MCF 10A (cell line): ENCODE measurements at regions not wholly inside any gene's neighbourhood (a gene's known extent, or its start where the extent isn't known, plus 50 kb on each side); places are given as distances from the start of the nearest gene placed in this dataset.

Source experiments
- BruUV-seq: library from RNA; stranded (reverse); fragments of 400-500 nt; replicated peaks from 2 replicates; lab custom pipeline; 2021; lab: Mats Ljungman, UMichigan
- CTCF ChIA-PET: fragments of 300-600 bp; sonication (Branson Sonifier 250); formaldehyde crosslinking; extraction: SDS; loops from one replicate; lab custom pipeline; 2021; ENCODE audit warnings: antibody characterized with exemption, inconsistent platforms; lab: Yijun Ruan, JAX
- POLR2A ChIA-PET: fragments of 300-600, 350-650 bp; sonication (Branson Sonifier 250); formaldehyde crosslinking; extraction: SDS; loops from one replicate; lab custom pipeline; 2020; ENCODE audit warnings: antibody characterized with exemption, inconsistent platforms; lab: Yijun Ruan, JAX
- DNase-seq: peaks from one replicate; pipeline ENCODE4 v3.0.0-alpha.2; 2018; ENCODE audit not compliant: unreplicated experiment
- H3K27ac Mint-ChIP-seq: one replicate; pipeline ENCODE4 v1.8.0; 2022; ENCODE audit warnings: mild to moderate bottlenecking, low read depth, mixed read lengths; ENCODE audit not compliant: unreplicated experiment
- H3K27me3 Mint-ChIP-seq: one replicate; pipeline ENCODE4 v1.8.0; 2022; ENCODE audit warnings: mixed read lengths; ENCODE audit not compliant: insufficient read depth, unreplicated experiment
- H3K36me3 Mint-ChIP-seq: one replicate; pipeline ENCODE4 v1.8.0; 2022; ENCODE audit warnings: mild to moderate bottlenecking, moderate library complexity, mixed read lengths; ENCODE audit not compliant: insufficient read depth, unreplicated experiment
- H3K4me1 Mint-ChIP-seq: one replicate; pipeline ENCODE4 v1.8.0; 2022; ENCODE audit warnings: mixed read lengths; ENCODE audit not compliant: insufficient read depth, unreplicated experiment
- H3K4me3 Mint-ChIP-seq: one replicate; pipeline ENCODE4 v1.8.0; 2022; ENCODE audit warnings: mild to moderate bottlenecking, moderate library complexity, mixed read lengths; ENCODE audit not compliant: unreplicated experiment
- H3K9me3 Mint-ChIP-seq: one replicate; pipeline ENCODE4 v1.8.0; 2022; ENCODE audit warnings: mixed read lengths; ENCODE audit not compliant: unreplicated experiment
- CTCF ChIP-seq: fragments of 200-600 bp; IDR thresholded peaks from one replicate; pipeline ENCODE4 v1.8.0; 2022; ENCODE audit warnings: antibody characterized with exemption, mild to moderate bottlenecking; ENCODE audit not compliant: unreplicated experiment
- intact Hi-C: fragments of 100-400 bp; cut with micrococcal nuclease; formaldehyde crosslinking; loops from 2 replicates; pipeline ENCODE4 v1.14.1; 2022

GRCh38 chr14:53356361-53357150, 203.4 kb upstream of the DDHD1 start:
- no peak overlapping the region for H3K4me3 Mint-ChIP-seq
- ChIA-PET CTCF (interaction anchor here (0.6 to 1.5 kb wide), 3 partner anchors 61 to 1225 kb away, joined by 3 to 5 read pairs (median 5); no protein-coding TSS in a partner anchor), POLR2A (interaction anchor here (0.9 to 1.0 kb wide), 2 partner anchors 11 to 29 kb away, joined by 3 to 7 read pairs; no protein-coding TSS in a partner anchor)
- no peak for TF ChIP-seq CTCF
- H3K27me3 Mint-ChIP-seq: no peaks in the 10 kb centered on the region
- intact Hi-C loops: no loop called here
- no TSS peak for BruUV-seq
- DNase-seq: no peak
- no peaks in the 10 kb centered on the region for H3K9me3 Mint-ChIP-seq
- H3K4me1 Mint-ChIP-seq: peaks cover 7% of the 10 kb centered on the region
- no peaks in the 10 kb centered on the region for H3K36me3 Mint-ChIP-seq
- no peak overlapping the region for H3K27ac Mint-ChIP-seq

GRCh38 chr14:53355581-53356112, 202.5 kb upstream of the DDHD1 start:
- Mint-ChIP-seq H3K36me3 (no peaks in the 10 kb centered on the region), H3K27ac (peak overlapping the region; percentile 16), H3K9me3 (no peaks in the 10 kb centered on the region), H3K27me3 (no peaks in the 10 kb centered on the region), H3K4me3 (no peak overlapping the region), H3K4me1 (peaks cover 7% of the 10 kb centered on the region)
- peak; percentile 37 for DNase-seq
- CTCF ChIA-PET: interaction anchor here (0.6 to 1.5 kb wide), 4 partner anchors 60 to 1225 kb away, joined by 3 to 5 read pairs (median 4); no protein-coding TSS in a partner anchor
- POLR2A ChIA-PET: interaction anchor here (0.7 to 1.3 kb wide), 4 partner anchors 10 to 51 kb away, joined by 3 to 7 read pairs (median 4); no protein-coding TSS in a partner anchor
- no TSS peak for BruUV-seq
- TF ChIP-seq CTCF: no peak
- intact Hi-C loops: no loop called here

- Mint-ChIP-seq H3K36me3 (no peaks in the 10 kb centered on the region), H3K9me3 (no peaks in the 10 kb centered on the region)
Measured at GRCh38 chr14:53354336-53354735, 201.2 kb upstream of the DDHD1 start.

More at GRCh38 chr14:53354336-53354735, 201.2 kb upstream of the DDHD1 start:
- DNase-seq: no peak
- intact Hi-C loops: no loop called here
- Mint-ChIP-seq H3K27me3 (no peaks in the 10 kb centered on the region), H3K4me3 (no peak overlapping the region), H3K4me1 (peaks cover 7% of the 10 kb centered on the region), H3K27ac (no peak overlapping the region)
- POLR2A ChIA-PET: interaction anchor here (1.0 to 1.3 kb wide), 2 partner anchors 15 to 23 kb away, joined by 3 read pairs; no protein-coding TSS in a partner anchor
- CTCF ChIA-PET: interaction anchor here (0.6 kb wide), 1 partner anchor 12 kb away, joined by 3 read pairs; no protein-coding TSS in a partner anchor
- TF ChIP-seq CTCF: no peak
- BruUV-seq: no TSS peak
